22Rv1 (cell line): ENCODE measurements at regions not wholly inside any gene's neighbourhood (a gene's known extent, or its start where the extent isn't known, plus 50 kb on each side); places are given as distances from the start of the nearest gene placed in this dataset.

Experiments used
- H3K27ac ChIP-seq: fragments of 450-650 bp; 2 replicates; pipeline ENCODE4 v1.5.1; 2017
- CTCF ChIP-seq: fragments of 450-650 bp; IDR thresholded peaks from 2 replicates; pipeline ENCODE4 v1.5.1; 2017; ENCODE audit warnings: mild to moderate bottlenecking
- ZFX ChIP-seq: fragments of 450-650 bp; IDR thresholded peaks from 2 replicates; pipeline ENCODE4 v1.6.1; 2017; ENCODE audit warnings: antibody characterized with exemption, borderline replicate concordance

GRCh38 chr7:45984386-45985295 is 63.6 kb upstream of the IGFBP3 start:
- TF ChIP-seq ZFX, result no peak
- TF ChIP-seq CTCF, result no peak
- H3K27ac ChIP-seq, result no peak overlapping the region

- no peak overlapping the region for H3K27ac ChIP-seq
- TF ChIP-seq CTCF, result no peak
- TF ChIP-seq ZFX, result no peak
Measured at GRCh38 chr7:45983720-45984255, 62.7 kb upstream of the IGFBP3 start.

- TF ChIP-seq ZFX (no peak), CTCF (no peak)
- no peak overlapping the region for H3K27ac ChIP-seq
Measured at GRCh38 chr7:45982907-45983719, 62.0 kb upstream of the IGFBP3 start.

GRCh38 chr7:45982132-45982531 is 61.1 kb upstream of the IGFBP3 start:
- TF ChIP-seq CTCF, result no peak
- TF ChIP-seq ZFX, result no peak
- H3K27ac ChIP-seq, result no peak overlapping the region

- no peak for TF ChIP-seq CTCF
- TF ChIP-seq ZFX, result no peak
Measured at GRCh38 chr7:45980973-45981372, 59.9 kb upstream of the IGFBP3 start.

GRCh38 chr7:45980181-45980905 is 59.3 kb upstream of the IGFBP3 start:
- TF ChIP-seq ZFX (no peak), CTCF (no peak)
- no peak overlapping the region for H3K27ac ChIP-seq

More at GRCh38 chr7:45980973-45981372, 59.9 kb upstream of the IGFBP3 start:
- no peak overlapping the region for H3K27ac ChIP-seq
